ENCODE measurements at regions not wholly inside any gene's neighbourhood (a gene's known extent, or its start where the extent isn't known, plus 50 kb on each side); places are given as distances from the start of the nearest gene placed in this dataset.

- H3K4me1 Mint-ChIP-seq, result no peaks in the 10 kb centered on the region
- no peaks in the 10 kb centered on the region for H3K79me2 ChIP-seq (replicated peaks; ENCODE audit: insufficient read depth)
- H3K27me3 ChIP-seq (ENCODE audit: insufficient read depth), result no peaks in the 10 kb centered on the region
- no peaks in the 10 kb centered on the region for H3K36me3 Mint-ChIP-seq (ENCODE audit: low read depth)
- no peaks in the 10 kb centered on the region; the same call in 1 of the 3 replicates for H3K9me3 Mint-ChIP-seq
- H3K4me1 ChIP-seq (ENCODE audit: insufficient read depth), result no peaks in the 10 kb centered on the region
- peaks cover 11% of the 10 kb centered on the region for H3K27me3 Mint-ChIP-seq (ENCODE audit: insufficient read depth, low read depth, poor library complexity)
- ATAC-seq, result no peak
- no peak overlapping the region for H3K27ac ChIP-seq (ENCODE audit: low read depth)
- no peaks in the 10 kb centered on the region for H4K20me1 ChIP-seq (replicated peaks; ENCODE audit: insufficient read depth)
- no peak overlapping the region for H3K27ac Mint-ChIP-seq
- no peak for DNase-seq (ENCODE audit: low spot score)
- H3K9me2 ChIP-seq (ENCODE audit: insufficient read depth), result 0 out of 2 replicates have a peak, but pooled peaks cover 3% of the 10 kb centered on the region
- H3K4me2 ChIP-seq, result no peak overlapping the region
- H3K4me3 ChIP-seq, result no peak overlapping the region
- H3K36me3 ChIP-seq (ENCODE audit: insufficient read depth), result no peaks in the 10 kb centered on the region
- no peak overlapping the region for H2AFZ ChIP-seq
- H3F3A ChIP-seq (replicated peaks; ENCODE audit: low read depth), result no peaks in the 10 kb centered on the region
- TF ChIP-seq JUNB (IDR thresholded peaks at IDR 0.05; ENCODE audit: unreplicated experiment) (no peak), STAT1 (IDR thresholded peaks at IDR 0.05; ENCODE audit: unreplicated experiment) (no peak), ZNF114 (CRISPR knock-in tag; IDR thresholded peaks at IDR 0.05) (no peak), REST (IDR thresholded peaks at IDR 0.05; ENCODE audit: unreplicated experiment) (no peak), NANOG (IDR thresholded peaks at IDR 0.05; ENCODE audit: borderline replicate concordance) (no peak), ETS1 (IDR thresholded peaks at IDR 0.05) (no peak), EZH2phosphoT487 (IDR thresholded peaks at IDR 0.05; ENCODE audit: unreplicated experiment) (no peak), ZNF462 (CRISPR knock-in tag; IDR thresholded peaks at IDR 0.05) (no peak), CREB1 (CRISPR knock-in tag; IDR thresholded peaks at IDR 0.05; ENCODE audit: low read depth) (no peak)
- H3K4me3 Mint-ChIP-seq, result no peak overlapping the region
These were observed 407.0 kb downstream of the ZNF536 start for GRCh38 chr19:30778961-30779715.
